Breast epithelium (tissue), 4 donors: ENCODE measurements at regions not wholly inside any gene's neighbourhood (a gene's known extent, or its start where the extent isn't known, plus 50 kb on each side); places are given as distances from the start of the nearest gene placed in this dataset.

ENCODE experiments used
- DNase-seq, 2 donors: peaks; one replicate each; pipeline ENCODE4 v3.0.0-alpha.2; 2019; ENCODE audit warnings: low spot score in 2 of 2
- H3K27ac ChIP-seq, 2 donors: fragments of 200-600 bp; sonication (generic) in 1 of 2; one replicate each; pipeline ENCODE4 v1.5.1; 2016 to 2019; ENCODE audit warnings: mild to moderate bottlenecking in 1 of 2
- H3K27me3 ChIP-seq, 2 donors: fragments of 200-600 bp; sonication (generic) in 1 of 2; one replicate each; pipeline versions ENCODE4 v1.5.1 to v1.6.0; 2017 to 2019; ENCODE audit warnings: control low read depth in 1 of 2, mild to moderate bottlenecking in 1 of 2
- H3K36me3 ChIP-seq: fragments of 200-600 bp; one replicate; pipeline ENCODE4 v1.5.1; 2019
- H3K4me1 ChIP-seq, 2 donors: fragments of 200-600 bp; sonication (generic); one replicate each; pipeline ENCODE4 v1.5.1; 2016 to 2019; ENCODE audit warnings: control low read depth in 1 of 2
- H3K4me3 ChIP-seq, 3 donors: fragments of 200-600 bp; sonication (generic); 1 replicate in 2 of 3; 2 replicates in 1 of 3; pipeline ENCODE4 v1.5.1; 2016 to 2019; ENCODE audit warnings: mild to moderate bottlenecking in 3 of 3, moderate library complexity in 2 of 3
- H3K9me3 ChIP-seq, 2 donors: fragments of 200-600 bp; sonication (generic) in 1 of 2; one replicate each; pipeline ENCODE4 v1.5.1; 2016 to 2019; ENCODE audit warnings: control low read depth in 1 of 2
- CTCF ChIP-seq, 3 donors: fragments of 450-650 bp; IDR thresholded peaks; one replicate each; pipeline ENCODE4 v1.5.1; 2016 to 2017; ENCODE audit warnings: antibody characterized with exemption in 3 of 3, mild to moderate bottlenecking in 3 of 3, moderate library complexity in 3 of 3
- POLR2A ChIP-seq: fragments of 450-650 bp; IDR thresholded peaks from one replicate; pipeline ENCODE4 v1.6.1; 2016; ENCODE audit warnings: antibody characterized with exemption, mild to moderate bottlenecking, moderate library complexity
- POLR2AphosphoS5 ChIP-seq, 3 donors: sonication (generic); formaldehyde crosslinking; IDR thresholded peaks; one replicate each; pipeline ENCODE4 v1.6.1; 2017; ENCODE audit warnings: antibody characterized with exemption in 3 of 3
- intact Hi-C: fragments of 100-400 bp; cut with DNase I; formaldehyde crosslinking; loops from one replicate; pipeline ENCODE4 v1.15.1; 2023; ENCODE audit warnings: low total_unique reads

DNA sequence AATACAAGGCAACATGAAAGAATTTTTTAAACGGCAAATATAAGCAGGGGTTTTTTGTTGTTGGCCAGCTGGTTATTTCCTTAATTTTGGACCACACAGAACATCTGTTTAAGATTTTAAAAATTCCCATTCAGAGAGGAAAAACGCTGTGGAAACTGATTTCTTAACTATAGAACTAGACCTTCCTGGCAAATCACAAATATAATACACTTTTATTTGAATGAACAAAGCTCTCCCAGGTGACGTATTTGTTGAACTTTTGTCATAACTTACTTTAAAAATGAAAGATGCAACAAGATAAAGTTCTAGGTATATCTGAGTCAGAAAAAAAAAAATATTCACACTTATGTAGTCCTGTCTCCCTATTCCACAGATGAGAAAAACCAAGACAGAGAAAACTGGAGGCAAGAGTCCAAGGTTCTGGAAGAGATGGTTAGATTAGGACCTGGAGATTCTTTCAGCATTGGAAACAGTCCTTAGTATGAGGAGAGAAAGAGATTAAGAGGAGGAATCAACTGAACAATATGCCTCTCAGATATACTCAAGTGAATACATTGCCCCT is 269.1 kb downstream of the NEBL start:
- no peak for TF ChIP-seq POLR2A
- TF ChIP-seq CTCF (IDR thresholded peaks at IDR 0.05) = no peak
- no peak for TF ChIP-seq POLR2AphosphoS5 (IDR thresholded peaks at IDR 0.05)
- Histone ChIP-seq H3K27ac (no peak overlapping the region), H3K4me1 (no peaks in the 10 kb centered on the region), H3K36me3 (no peaks in the 10 kb centered on the region), H3K9me3 (no peaks in the 10 kb centered on the region), H3K4me3 (no peak overlapping the region), H3K27me3 (no peaks in the 10 kb centered on the region)
- intact Hi-C loops = no loop called here
- no peak for DNase-seq

GRCh38 chr10:20627087-20627486 is 270.0 kb downstream of the NEBL start:
- TF ChIP-seq POLR2A = no peak
- no peak for TF ChIP-seq POLR2AphosphoS5 (IDR thresholded peaks at IDR 0.05)
- no peak for TF ChIP-seq CTCF (IDR thresholded peaks at IDR 0.05)
- Histone ChIP-seq H3K27me3 (no peaks in the 10 kb centered on the region), H3K4me3 (no peak overlapping the region), H3K9me3 (no peaks in the 10 kb centered on the region), H3K36me3 (no peaks in the 10 kb centered on the region), H3K4me1 (no peaks in the 10 kb centered on the region), H3K27ac (no peak overlapping the region)
- DNase-seq = no peak
- intact Hi-C loops = no loop called here

GRCh38 chr10:20625868-20626267 is 271.2 kb downstream of the NEBL start:
- H3K27me3 ChIP-seq = no peaks in the 10 kb centered on the region
- H3K36me3 ChIP-seq = no peaks in the 10 kb centered on the region
- no peak overlapping the region for H3K4me3 ChIP-seq
- H3K9me3 ChIP-seq = no peaks in the 10 kb centered on the region
- H3K4me1 ChIP-seq = no peaks in the 10 kb centered on the region
- H3K27ac ChIP-seq = no peak overlapping the region
- TF ChIP-seq POLR2A = no peak
- TF ChIP-seq CTCF (IDR thresholded peaks at IDR 0.05) = no peak
- no peak for TF ChIP-seq POLR2AphosphoS5 (IDR thresholded peaks at IDR 0.05)
- intact Hi-C loops = no loop called here
- DNase-seq = no peak

GRCh38 chr10:20624642-20625041 is 272.5 kb downstream of the NEBL start:
- DNase-seq = peak in 1 of 2 donors; percentile 19
- no peaks in the 10 kb centered on the region for H3K9me3 ChIP-seq
- no peak overlapping the region for H3K4me3 ChIP-seq
- no peaks in the 10 kb centered on the region for H3K27me3 ChIP-seq
- TF ChIP-seq POLR2AphosphoS5 (IDR thresholded peaks at IDR 0.05) (no peak), CTCF (IDR thresholded peaks at IDR 0.05) (no peak), POLR2A (no peak)
- peak overlapping the region; percentile 40 to 44 for H3K27ac ChIP-seq
- H3K4me1 ChIP-seq = no peaks in the 10 kb centered on the region
- intact Hi-C loops = no loop called here
- no peaks in the 10 kb centered on the region for H3K36me3 ChIP-seq

DNA sequence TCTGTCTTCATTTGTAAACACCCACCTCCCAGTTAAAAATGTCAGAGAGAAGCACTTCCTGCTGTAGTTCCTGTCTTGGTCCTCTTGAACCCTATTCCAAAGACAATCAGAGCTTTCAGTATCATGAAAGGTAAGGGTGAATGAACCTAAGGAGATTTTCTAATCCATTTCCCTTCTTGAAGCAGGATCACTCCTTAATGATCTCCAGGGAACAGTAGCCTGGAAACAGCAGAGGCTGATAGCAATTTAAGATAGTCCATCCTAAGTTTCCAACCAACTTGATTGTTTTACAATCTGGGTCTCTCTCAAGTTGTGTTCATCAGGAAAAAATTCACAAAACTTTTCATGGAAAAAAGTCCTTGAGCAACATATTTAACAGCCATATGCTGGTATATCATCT is 273.6 kb downstream of the NEBL start:
- Histone ChIP-seq H3K9me3 (no peaks in the 10 kb centered on the region), H3K27me3 (no peaks in the 10 kb centered on the region), H3K4me1 (no peaks in the 10 kb centered on the region), H3K36me3 (no peaks in the 10 kb centered on the region), H3K27ac (peak overlapping the region; percentile 48 to 67), H3K4me3 (no peak overlapping the region)
- TF ChIP-seq POLR2AphosphoS5 (IDR thresholded peaks at IDR 0.05) (no peak), CTCF (IDR thresholded peaks at IDR 0.05) (no peak), POLR2A (no peak)
- DNase-seq = no peak
- intact Hi-C loops = no loop called here
